ENCODE measurements at regions not wholly inside any gene's neighbourhood (a gene's known extent, or its start where the extent isn't known, plus 50 kb on each side); places are given as distances from the start of the nearest gene placed in this dataset.
"Not testable (repeated sequence)": the region's sequence is repeated elsewhere in the genome, so short reads cannot be mapped to it uniquely, and the experiment has no call there.

DNA sequence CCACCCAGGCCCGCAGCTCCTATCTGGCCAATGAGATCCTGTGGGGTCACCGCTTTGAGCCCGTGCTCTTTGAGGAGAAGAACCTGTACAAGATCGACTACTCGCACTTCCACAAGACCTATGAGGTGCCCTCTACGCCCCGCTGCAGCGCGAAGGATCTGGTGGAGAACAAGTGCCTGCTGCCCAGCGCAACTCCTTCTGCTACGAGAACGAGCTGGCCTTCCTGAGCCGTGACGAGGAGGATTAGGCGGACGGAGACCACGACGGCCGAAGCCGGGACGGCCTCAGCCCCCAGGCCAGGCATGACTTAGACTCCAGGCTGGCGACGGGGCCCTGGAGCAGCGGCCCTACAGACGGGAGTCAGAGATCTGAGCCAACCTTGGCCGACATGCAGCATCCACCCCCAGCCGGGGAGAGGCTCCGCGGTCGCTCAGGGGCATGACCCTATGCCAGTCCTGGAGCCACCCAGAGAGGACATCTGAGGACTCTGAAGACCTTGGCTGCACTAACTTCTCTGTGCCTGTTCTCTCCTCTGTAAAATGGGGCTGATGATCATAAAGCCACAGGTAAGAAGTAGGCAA, 312.0 kb upstream of the WSB1 start:
- intact Hi-C loops (cut with micrococcal nuclease); BruUV-seq (replicated peaks); H3K9me3 ChIP-seq (replicated peaks; ENCODE audit: control insufficient read depth, insufficient read depth, low read depth, low read length); H3K9ac ChIP-seq (ENCODE audit: insufficient read depth in 1 of 2, low read depth in 2 of 2, low read length in 2 of 2); H3K27me3 ChIP-seq (ENCODE audit: control insufficient read depth in 2 of 2, insufficient read depth in 2 of 2, low read length in 2 of 2); H3K4me2 ChIP-seq (ENCODE audit: insufficient read depth, low read length); H3K4me3 ChIP-seq; H3K79me2 ChIP-seq (ENCODE audit: control insufficient read depth, insufficient read depth, low read length); H4K20me1 ChIP-seq (replicated peaks; ENCODE audit: control insufficient read depth, insufficient read depth, low read length); in situ Hi-C loops (cut with MboI); H3K4me1 ChIP-seq (replicated peaks in 1 of 2; ENCODE audit: control insufficient read depth in 2 of 2, insufficient read depth in 2 of 2, low read length in 2 of 2); H3K27ac ChIP-seq (ENCODE audit: extremely low read depth, low read depth, low read length); H3K9me1 ChIP-seq (ENCODE audit: control insufficient read depth, insufficient read depth, low read length); CTCF ChIA-PET (ENCODE audit: low intra/inter-chr PET ratio); H2AFZ ChIP-seq (ENCODE audit: low read depth, low read length); H3K36me3 ChIP-seq (ENCODE audit: control insufficient read depth, insufficient read depth, low read length); FAIRE-seq; POLR2A ChIA-PET: not testable (repeated sequence)
- 5% methylated on average over 21 of the region's 30 CpGs for WGBS (ENCODE audit: insufficient coverage, low coverage, missing lambda C conversion rate)
- DNase-seq (ENCODE audit: extremely low read depth in 1 of 4, low spot score in 3 of 4) (peak in 1 of 4 experiments; percentile 1), ATAC-seq (peak; percentile 35; the same call in 1 of the 3 replicates)

DNA sequence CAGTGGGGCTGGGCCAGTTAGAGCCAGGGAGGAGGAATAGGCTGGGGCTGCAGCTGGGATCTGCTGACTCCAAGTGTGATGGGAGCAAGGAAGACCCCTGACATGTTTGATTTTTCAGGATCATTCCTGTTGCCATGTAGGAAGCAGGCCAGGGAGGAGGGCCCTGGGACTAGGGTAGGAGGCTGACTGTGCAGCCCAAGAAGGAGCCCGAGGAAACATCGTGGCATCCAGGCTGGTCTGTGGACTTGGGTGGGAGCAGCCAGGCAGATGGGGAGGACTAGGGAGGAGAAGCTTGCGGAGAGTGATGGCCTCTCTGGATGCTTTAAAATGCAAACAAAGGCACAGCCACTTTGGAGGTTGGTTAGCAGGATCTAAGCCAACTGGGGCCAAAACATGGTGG, 311.4 kb upstream of the WSB1 start:
- 4% methylated on average over 3 of the region's 3 CpGs for WGBS (ENCODE audit: insufficient coverage, low coverage, missing lambda C conversion rate)
- H2AFZ ChIP-seq (ENCODE audit: low read depth, low read length); in situ Hi-C loops (cut with MboI); FAIRE-seq; CTCF ChIA-PET (ENCODE audit: low intra/inter-chr PET ratio); H3K4me1 ChIP-seq (replicated peaks in 1 of 2; ENCODE audit: control insufficient read depth in 2 of 2, insufficient read depth in 2 of 2, low read length in 2 of 2); intact Hi-C loops (cut with micrococcal nuclease); H3K9me1 ChIP-seq (ENCODE audit: control insufficient read depth, insufficient read depth, low read length); H4K20me1 ChIP-seq (replicated peaks; ENCODE audit: control insufficient read depth, insufficient read depth, low read length); H3K9ac ChIP-seq (ENCODE audit: insufficient read depth in 1 of 2, low read depth in 2 of 2, low read length in 2 of 2); H3K9me3 ChIP-seq (replicated peaks; ENCODE audit: control insufficient read depth, insufficient read depth, low read depth, low read length); H3K79me2 ChIP-seq (ENCODE audit: control insufficient read depth, insufficient read depth, low read length); BruUV-seq (replicated peaks); H3K27ac ChIP-seq (ENCODE audit: extremely low read depth, low read depth, low read length); H3K36me3 ChIP-seq (ENCODE audit: control insufficient read depth, insufficient read depth, low read length); H3K27me3 ChIP-seq (ENCODE audit: control insufficient read depth in 2 of 2, insufficient read depth in 2 of 2, low read length in 2 of 2); ATAC-seq; H3K4me3 ChIP-seq; H3K4me2 ChIP-seq (ENCODE audit: insufficient read depth, low read length): not testable (repeated sequence)
- DNase-seq (ENCODE audit: extremely low read depth in 1 of 4, low spot score in 3 of 4): peak in 1 of 4 experiments; percentile 0
- POLR2A ChIA-PET: interaction anchor here (0.6 kb wide), 1 partner anchor 244 kb away, joined by 4 read pairs; no protein-coding TSS in a partner anchor

DNA sequence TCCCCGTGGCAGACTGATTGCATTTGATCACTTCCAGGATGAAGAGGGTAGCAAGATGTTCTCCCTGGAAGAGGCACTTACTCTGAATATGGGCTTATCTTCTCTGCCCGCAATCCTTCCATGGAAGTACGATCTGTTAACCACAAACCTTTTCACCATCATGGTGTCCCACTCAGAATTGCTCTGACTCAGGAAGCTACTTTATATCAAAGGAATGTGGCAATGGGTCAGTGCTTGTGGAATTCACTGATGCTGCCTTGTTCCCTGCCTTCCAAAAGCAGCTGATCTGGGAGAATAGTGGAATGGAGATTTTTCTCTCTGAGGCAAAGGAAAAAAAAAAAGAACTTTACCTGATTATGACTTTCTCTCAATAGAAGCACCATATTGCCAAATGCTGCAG, 306.1 kb upstream of the WSB1 start:
- H3K9me3 ChIP-seq (replicated peaks; ENCODE audit: control insufficient read depth, insufficient read depth, low read depth, low read length); H3K27me3 ChIP-seq (ENCODE audit: control insufficient read depth in 2 of 2, insufficient read depth in 2 of 2, low read length in 2 of 2); intact Hi-C loops (cut with micrococcal nuclease); POLR2A ChIA-PET; H4K20me1 ChIP-seq (replicated peaks; ENCODE audit: control insufficient read depth, insufficient read depth, low read length); H3K4me3 ChIP-seq; H3K79me2 ChIP-seq (ENCODE audit: control insufficient read depth, insufficient read depth, low read length); H3K36me3 ChIP-seq (ENCODE audit: control insufficient read depth, insufficient read depth, low read length); H3K9ac ChIP-seq (ENCODE audit: insufficient read depth in 1 of 2, low read depth in 2 of 2, low read length in 2 of 2); CTCF ChIA-PET (ENCODE audit: low intra/inter-chr PET ratio); DNase-seq (ENCODE audit: extremely low read depth in 1 of 4, low spot score in 3 of 4); H3K27ac ChIP-seq (ENCODE audit: extremely low read depth, low read depth, low read length); ATAC-seq; H3K4me1 ChIP-seq (replicated peaks in 1 of 2; ENCODE audit: control insufficient read depth in 2 of 2, insufficient read depth in 2 of 2, low read length in 2 of 2); BruUV-seq (replicated peaks); H3K4me2 ChIP-seq (ENCODE audit: insufficient read depth, low read length); H2AFZ ChIP-seq (ENCODE audit: low read depth, low read length); in situ Hi-C loops (cut with MboI); H3K9me1 ChIP-seq (ENCODE audit: control insufficient read depth, insufficient read depth, low read length); FAIRE-seq: not testable (repeated sequence)
- WGBS (ENCODE audit: insufficient coverage, low coverage, missing lambda C conversion rate): 11% methylated on average over 3 of the region's 3 CpGs

DNA sequence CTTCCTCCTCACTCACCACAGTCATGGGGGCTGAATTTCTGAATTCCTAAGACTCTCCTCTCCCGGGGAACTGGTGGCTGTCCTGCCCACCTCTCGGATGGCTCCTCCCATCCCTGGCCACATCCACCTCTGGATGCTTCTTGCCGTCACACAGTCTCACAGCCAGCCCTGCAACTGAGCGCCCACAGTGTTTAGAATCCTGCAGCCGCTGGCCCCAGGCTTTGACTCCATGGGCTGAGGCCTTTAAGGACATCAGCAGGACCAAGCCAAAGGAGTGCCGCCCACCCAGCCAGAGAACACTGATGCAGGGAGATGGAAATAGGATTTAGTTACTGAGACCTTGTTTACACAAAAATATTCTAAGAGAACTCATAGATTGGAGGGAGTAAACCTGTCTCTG, 299.3 kb upstream of the WSB1 start:
- H3K9me3 ChIP-seq (replicated peaks; ENCODE audit: control insufficient read depth, insufficient read depth, low read depth, low read length); CTCF ChIA-PET (ENCODE audit: low intra/inter-chr PET ratio); BruUV-seq (replicated peaks); H4K20me1 ChIP-seq (replicated peaks; ENCODE audit: control insufficient read depth, insufficient read depth, low read length); H3K9ac ChIP-seq (ENCODE audit: insufficient read depth in 1 of 2, low read depth in 2 of 2, low read length in 2 of 2); H3K4me2 ChIP-seq (ENCODE audit: insufficient read depth, low read length); H3K36me3 ChIP-seq (ENCODE audit: control insufficient read depth, insufficient read depth, low read length); H3K79me2 ChIP-seq (ENCODE audit: control insufficient read depth, insufficient read depth, low read length); FAIRE-seq; in situ Hi-C loops (cut with MboI); ATAC-seq; H3K9me1 ChIP-seq (ENCODE audit: control insufficient read depth, insufficient read depth, low read length); H3K4me1 ChIP-seq (replicated peaks in 1 of 2; ENCODE audit: control insufficient read depth in 2 of 2, insufficient read depth in 2 of 2, low read length in 2 of 2); H2AFZ ChIP-seq (ENCODE audit: low read depth, low read length); intact Hi-C loops (cut with micrococcal nuclease); POLR2A ChIA-PET; DNase-seq (ENCODE audit: extremely low read depth in 1 of 4, low spot score in 3 of 4); H3K27me3 ChIP-seq (ENCODE audit: control insufficient read depth in 2 of 2, insufficient read depth in 2 of 2, low read length in 2 of 2); H3K4me3 ChIP-seq; H3K27ac ChIP-seq (ENCODE audit: extremely low read depth, low read depth, low read length): not testable (repeated sequence)
- 15% methylated on average over 5 of the region's 6 CpGs for WGBS (ENCODE audit: insufficient coverage, low coverage, missing lambda C conversion rate)

All from K562 (cell line).